GM12874 (cell line): ENCODE measurements at regions not wholly inside any gene's neighbourhood (a gene's known extent, or its start where the extent isn't known, plus 50 kb on each side); places are given as distances from the start of the nearest gene placed in this dataset.

Experiments
- TF ChIP-seq, protein P1 (sequence below): IDR thresholded peaks from 2 replicates; pipeline ENCODE4 v1.5.1; 2011; ENCODE audit warnings: low read depth, mild to moderate bottlenecking, control low read depth, low read length, moderate library complexity; ENCODE audit not compliant: insufficient read depth

DNA sequence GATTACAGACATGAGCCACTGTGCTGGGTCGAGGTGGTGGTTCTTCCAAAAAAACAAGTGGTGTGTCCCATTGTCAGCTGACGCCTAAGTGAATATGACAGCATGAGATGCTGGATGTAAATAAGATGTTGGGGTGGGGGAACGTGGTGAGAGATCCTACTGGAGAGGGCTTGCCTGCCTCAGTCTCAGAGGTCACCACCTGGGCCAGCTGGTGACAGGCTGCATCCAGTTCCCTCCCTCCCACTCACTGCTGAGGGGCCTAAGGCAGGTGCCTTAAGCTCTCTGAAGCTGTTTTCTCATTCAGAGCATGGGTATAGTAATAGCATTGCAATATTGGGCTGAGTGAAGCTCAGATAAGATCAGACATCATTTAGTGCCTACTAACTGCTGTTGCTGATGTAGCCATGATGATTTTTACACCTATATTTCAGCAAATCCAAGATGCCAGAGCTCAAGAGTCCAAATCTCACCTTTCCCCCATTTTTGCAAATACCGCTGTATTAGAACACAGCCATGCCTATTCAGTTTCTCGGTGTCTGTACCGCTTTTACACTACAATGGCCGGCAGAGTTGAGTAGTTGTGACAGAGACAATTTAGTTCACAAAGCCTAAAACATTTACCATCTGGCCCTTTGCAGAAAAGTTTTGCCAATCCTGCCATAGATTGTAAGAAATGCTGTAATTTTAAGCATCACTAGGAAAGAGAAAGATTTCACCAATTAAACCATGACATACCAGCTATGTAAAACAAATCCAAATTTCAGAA lies 171.3 kb downstream of the ANKRD60 start:
- TF ChIP-seq, protein P1, sequence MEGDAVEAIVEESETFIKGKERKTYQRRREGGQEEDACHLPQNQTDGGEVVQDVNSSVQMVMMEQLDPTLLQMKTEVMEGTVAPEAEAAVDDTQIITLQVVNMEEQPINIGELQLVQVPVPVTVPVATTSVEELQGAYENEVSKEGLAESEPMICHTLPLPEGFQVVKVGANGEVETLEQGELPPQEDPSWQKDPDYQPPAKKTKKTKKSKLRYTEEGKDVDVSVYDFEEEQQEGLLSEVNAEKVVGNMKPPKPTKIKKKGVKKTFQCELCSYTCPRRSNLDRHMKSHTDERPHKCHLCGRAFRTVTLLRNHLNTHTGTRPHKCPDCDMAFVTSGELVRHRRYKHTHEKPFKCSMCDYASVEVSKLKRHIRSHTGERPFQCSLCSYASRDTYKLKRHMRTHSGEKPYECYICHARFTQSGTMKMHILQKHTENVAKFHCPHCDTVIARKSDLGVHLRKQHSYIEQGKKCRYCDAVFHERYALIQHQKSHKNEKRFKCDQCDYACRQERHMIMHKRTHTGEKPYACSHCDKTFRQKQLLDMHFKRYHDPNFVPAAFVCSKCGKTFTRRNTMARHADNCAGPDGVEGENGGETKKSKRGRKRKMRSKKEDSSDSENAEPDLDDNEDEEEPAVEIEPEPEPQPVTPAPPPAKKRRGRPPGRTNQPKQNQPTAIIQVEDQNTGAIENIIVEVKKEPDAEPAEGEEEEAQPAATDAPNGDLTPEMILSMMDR: no peak

- TF ChIP-seq, protein P1: no peak
Observed at GRCh38 chr20:58056021-58056591, 172.3 kb downstream of the ANKRD60 start.

DNA sequence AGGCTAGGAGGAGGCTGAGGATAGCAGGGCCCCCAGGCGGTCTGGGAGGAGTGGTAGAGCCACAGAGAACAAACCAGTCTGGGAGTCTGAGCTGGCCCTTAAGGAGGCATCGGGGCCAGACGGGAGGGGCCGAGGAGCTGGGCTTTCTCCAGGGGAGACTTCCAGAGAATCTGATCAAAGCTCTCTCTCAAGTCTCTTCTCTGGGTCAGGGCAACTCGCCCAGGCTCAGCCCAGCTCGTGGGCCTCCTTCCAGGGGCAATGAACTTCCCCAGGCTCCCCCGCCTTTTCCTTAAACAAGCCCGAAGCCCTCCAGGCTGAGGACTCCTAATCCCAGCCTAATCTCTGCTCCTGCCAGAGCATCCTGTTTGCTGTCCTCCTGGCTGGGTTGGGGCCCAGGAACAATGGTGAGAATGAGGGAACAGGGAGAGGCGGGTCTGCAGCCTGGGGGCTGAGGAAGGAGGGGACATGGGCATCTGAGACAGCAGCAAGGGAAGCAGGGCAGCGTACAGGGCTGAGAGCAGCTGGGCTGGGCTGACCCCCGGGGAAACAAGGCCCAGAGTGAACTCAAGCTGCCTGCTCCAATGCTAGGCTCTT lies 173.6 kb downstream of the ANKRD60 start:
- TF ChIP-seq, protein P1: no peak

- TF ChIP-seq, protein P1: no peak
Observed at GRCh38 chr20:58054082-58054779, 174.2 kb downstream of the ANKRD60 start.

DNA sequence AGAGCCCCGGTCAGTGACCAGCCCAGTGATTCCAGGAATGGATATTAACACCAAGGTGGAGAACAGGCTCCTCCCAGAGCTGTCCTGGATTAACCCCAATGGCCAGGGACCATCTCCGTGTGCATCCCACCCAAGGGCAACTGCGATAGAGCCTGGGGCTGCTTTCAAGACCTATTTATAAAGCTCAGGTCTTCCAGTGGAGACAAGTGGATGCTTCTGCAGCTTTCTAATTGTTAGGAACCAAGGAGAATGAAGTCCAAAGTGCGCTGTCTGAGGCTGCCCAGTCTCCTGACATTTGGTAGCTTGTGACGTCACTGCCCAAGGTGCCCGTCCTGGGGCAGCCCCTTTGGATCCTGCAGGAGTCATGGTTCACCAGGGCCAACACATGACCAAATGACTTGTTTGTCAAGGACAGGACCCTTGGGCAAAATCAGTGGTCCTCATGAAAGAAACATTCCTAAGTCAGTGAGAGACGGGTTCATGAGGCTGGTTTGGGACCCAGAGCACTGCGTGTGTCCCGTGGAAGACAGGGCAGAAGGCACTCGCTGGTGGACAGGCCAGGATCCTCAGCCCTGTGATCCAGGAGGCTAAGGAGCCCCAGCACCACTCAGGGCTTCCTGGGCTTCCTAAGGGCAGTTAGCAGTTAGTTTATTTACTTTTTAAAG lies 174.9 kb downstream of the ANKRD60 start:
- TF ChIP-seq, protein P1: no peak

DNA sequence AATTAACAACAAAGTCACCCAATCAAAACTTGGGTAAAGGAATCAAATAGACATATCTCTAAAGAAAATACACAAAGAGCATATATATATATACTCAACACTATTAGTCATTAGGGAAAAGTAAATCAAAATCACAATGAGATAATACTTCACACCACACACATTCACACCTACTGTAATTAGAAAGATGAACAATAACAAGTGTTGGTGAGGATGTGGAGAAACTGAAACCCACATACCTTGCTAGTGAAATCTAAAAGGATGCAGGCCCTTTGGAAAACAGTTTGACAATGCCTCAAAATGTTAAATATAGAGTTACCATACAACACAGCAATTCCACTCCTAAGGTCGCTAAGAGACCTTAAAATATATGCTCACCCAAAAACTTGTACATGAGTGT lies 177.1 kb downstream of the ANKRD60 start:
- TF ChIP-seq, protein P1: no peak

DNA sequence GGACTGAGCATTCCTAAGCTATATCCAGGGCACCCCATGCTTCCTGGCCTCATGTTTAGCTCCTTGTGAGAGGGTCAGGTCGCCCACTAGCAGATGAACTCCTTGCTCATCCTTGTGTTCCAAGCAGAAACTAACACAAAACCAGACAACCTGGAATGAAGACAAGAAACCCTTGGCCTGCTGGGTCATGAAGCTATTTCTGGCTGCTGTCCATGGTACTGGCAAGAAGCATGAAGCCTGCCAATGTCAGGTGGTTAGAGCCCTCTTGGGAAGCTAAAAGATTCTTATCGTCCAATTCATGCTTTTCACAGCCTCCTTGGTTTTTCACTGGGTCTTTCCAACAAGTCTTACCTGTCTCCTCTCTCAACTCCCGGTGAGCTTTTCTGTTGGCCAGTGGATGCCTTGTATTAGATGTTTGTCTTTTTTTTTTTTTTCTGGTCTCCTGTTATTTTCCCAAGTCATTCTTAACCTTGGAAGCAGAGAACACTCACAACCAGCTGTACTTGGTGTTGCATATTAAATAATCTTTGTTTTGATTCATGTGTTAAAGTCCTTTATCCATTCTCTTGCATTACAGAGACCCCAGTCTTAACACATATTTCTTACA lies 180.3 kb downstream of the ANKRD60 start:
- TF ChIP-seq, protein P1: no peak
